ENCODE measurements at regions not wholly inside any gene's neighbourhood (a gene's known extent, or its start where the extent isn't known, plus 50 kb on each side); places are given as distances from the start of the nearest gene placed in this dataset.

GRCh38 chr1:36733748-36734147 lies 251.0 kb upstream of the CSF3R start:
- Histone ChIP-seq H3K4me3 (ENCODE audit: control extremely low read depth in 1 of 5, extremely low read depth in 1 of 5, insufficient read depth in 1 of 5, low read depth in 2 of 5, low read length in 4 of 5) (no peak overlapping the region), H3K36me3 (replicated peaks in 1 of 2; ENCODE audit: control extremely low read depth in 1 of 2, control insufficient read depth in 1 of 2, extremely low read depth in 1 of 2, insufficient read depth in 2 of 2, low read length in 1 of 2) (no peaks in the 10 kb centered on the region), H3K27ac (ENCODE audit: low read length in 2 of 2) (no peak overlapping the region), H3K79me2 (ENCODE audit: control insufficient read depth, insufficient read depth, low read length) (no peaks in the 10 kb centered on the region), H3K4me1 (ENCODE audit: control insufficient read depth in 2 of 2, insufficient read depth in 2 of 2, low read length in 2 of 2) (no peaks in the 10 kb centered on the region), H3K4me2 (replicated peaks; ENCODE audit: low read depth, low read length, poor library complexity, severe bottlenecking) (no peak overlapping the region), H4K20me1 (ENCODE audit: control insufficient read depth, insufficient read depth, low read length, poor library complexity, severe bottlenecking) (no peaks in the 10 kb centered on the region), H3K27me3 (replicated peaks in 1 of 4; ENCODE audit: control extremely low read depth in 1 of 4, control insufficient read depth in 3 of 4, insufficient read depth in 4 of 4, low read length in 3 of 4) (peaks cover 0 to 25% (median 0%) of the 10 kb centered on the region in 4 experiments), H2AFZ (ENCODE audit: insufficient read depth, low read depth, low read length, poor library complexity, severe bottlenecking) (no peak overlapping the region), H3K9ac (ENCODE audit: low read length) (no peak overlapping the region), H3K9me3 (ENCODE audit: control extremely low read depth in 1 of 3, control insufficient read depth in 2 of 3, insufficient read depth in 1 of 3, low read length in 2 of 3) (no peaks in the 10 kb centered on the region)
- H3K9me3 Mint-ChIP-seq (ENCODE audit: insufficient read depth): no peaks in the 10 kb centered on the region
- H3K4me3 Mint-ChIP-seq: no peak overlapping the region
- DNase-seq (no peak), ATAC-seq (ENCODE audit: low read depth) (no peak)
- 0% methylated on average over 1 of the region's 1 CpG for WGBS (ENCODE audit: insufficient coverage)
- CTCF ChIA-PET: no interaction called here
- POLR2A ChIA-PET: no interaction called here
- no peaks in the 10 kb centered on the region for H3K4me1 Mint-ChIP-seq
- intact Hi-C loops (cut with micrococcal nuclease): no loop called here
- TF ChIP-seq, protein P1, sequence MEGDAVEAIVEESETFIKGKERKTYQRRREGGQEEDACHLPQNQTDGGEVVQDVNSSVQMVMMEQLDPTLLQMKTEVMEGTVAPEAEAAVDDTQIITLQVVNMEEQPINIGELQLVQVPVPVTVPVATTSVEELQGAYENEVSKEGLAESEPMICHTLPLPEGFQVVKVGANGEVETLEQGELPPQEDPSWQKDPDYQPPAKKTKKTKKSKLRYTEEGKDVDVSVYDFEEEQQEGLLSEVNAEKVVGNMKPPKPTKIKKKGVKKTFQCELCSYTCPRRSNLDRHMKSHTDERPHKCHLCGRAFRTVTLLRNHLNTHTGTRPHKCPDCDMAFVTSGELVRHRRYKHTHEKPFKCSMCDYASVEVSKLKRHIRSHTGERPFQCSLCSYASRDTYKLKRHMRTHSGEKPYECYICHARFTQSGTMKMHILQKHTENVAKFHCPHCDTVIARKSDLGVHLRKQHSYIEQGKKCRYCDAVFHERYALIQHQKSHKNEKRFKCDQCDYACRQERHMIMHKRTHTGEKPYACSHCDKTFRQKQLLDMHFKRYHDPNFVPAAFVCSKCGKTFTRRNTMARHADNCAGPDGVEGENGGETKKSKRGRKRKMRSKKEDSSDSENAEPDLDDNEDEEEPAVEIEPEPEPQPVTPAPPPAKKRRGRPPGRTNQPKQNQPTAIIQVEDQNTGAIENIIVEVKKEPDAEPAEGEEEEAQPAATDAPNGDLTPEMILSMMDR (IDR thresholded peaks at IDR 0.05): no peak
- no peak for TF ChIP-seq EZH2 (IDR thresholded peaks at IDR 0.05; ENCODE audit: borderline replicate concordance, insufficient read depth, low read depth, low read length, poor library complexity, severe bottlenecking)
- peaks cover 71% of the 10 kb centered on the region for H3K27me3 Mint-ChIP-seq
- no peak overlapping the region for H3K27ac Mint-ChIP-seq

- H3K9me3 Mint-ChIP-seq (ENCODE audit: insufficient read depth): no peaks in the 10 kb centered on the region
- Histone ChIP-seq H2AFZ (ENCODE audit: insufficient read depth, low read depth, low read length, poor library complexity, severe bottlenecking) (no peak overlapping the region), H3K36me3 (replicated peaks in 1 of 2; ENCODE audit: control extremely low read depth in 1 of 2, control insufficient read depth in 1 of 2, extremely low read depth in 1 of 2, insufficient read depth in 2 of 2, low read length in 1 of 2) (no peaks in the 10 kb centered on the region), H3K4me2 (replicated peaks; ENCODE audit: low read depth, low read length, poor library complexity, severe bottlenecking) (no peak overlapping the region), H3K4me1 (ENCODE audit: control insufficient read depth in 2 of 2, insufficient read depth in 2 of 2, low read length in 2 of 2) (no peaks in the 10 kb centered on the region), H3K9ac (ENCODE audit: low read length) (no peak overlapping the region), H3K4me3 (ENCODE audit: control extremely low read depth in 1 of 5, extremely low read depth in 1 of 5, insufficient read depth in 1 of 5, low read depth in 2 of 5, low read length in 4 of 5) (no peak overlapping the region), H3K9me3 (ENCODE audit: control extremely low read depth in 1 of 3, control insufficient read depth in 2 of 3, insufficient read depth in 1 of 3, low read length in 2 of 3) (no peaks in the 10 kb centered on the region), H3K79me2 (ENCODE audit: control insufficient read depth, insufficient read depth, low read length) (no peaks in the 10 kb centered on the region), H3K27me3 (replicated peaks in 1 of 4; ENCODE audit: control extremely low read depth in 1 of 4, control insufficient read depth in 3 of 4, insufficient read depth in 4 of 4, low read length in 3 of 4) (peaks cover 0 to 17% (median 0%) of the 10 kb centered on the region in 4 experiments), H3K27ac (ENCODE audit: low read length in 2 of 2) (no peak overlapping the region), H4K20me1 (ENCODE audit: control insufficient read depth, insufficient read depth, low read length, poor library complexity, severe bottlenecking) (no peaks in the 10 kb centered on the region)
- DNase-seq (no peak), ATAC-seq (ENCODE audit: low read depth) (no peak)
- WGBS (ENCODE audit: insufficient coverage): 61% methylated on average over 4 of the region's 5 CpGs
- POLR2A ChIA-PET: no interaction called here
- peaks cover 56% of the 10 kb centered on the region for H3K27me3 Mint-ChIP-seq
- H3K4me3 Mint-ChIP-seq: no peak overlapping the region
- no peak for TF ChIP-seq EZH2 (IDR thresholded peaks at IDR 0.05; ENCODE audit: borderline replicate concordance, insufficient read depth, low read depth, low read length, poor library complexity, severe bottlenecking)
- TF ChIP-seq, protein P1 (IDR thresholded peaks at IDR 0.05): no peak
- H3K27ac Mint-ChIP-seq: no peak overlapping the region
- CTCF ChIA-PET: no interaction called here
- intact Hi-C loops (cut with micrococcal nuclease): no loop called here
- H3K4me1 Mint-ChIP-seq: no peaks in the 10 kb centered on the region
Measured at GRCh38 chr1:36732015-36732356, 249.3 kb upstream of the CSF3R start.

Data from B cell (primary cell).